NCI-H748 (cell line): ENCODE measurements at regions not wholly inside any gene's neighbourhood (a gene's known extent, or its start where the extent isn't known, plus 50 kb on each side); places are given as distances from the start of the nearest gene placed in this dataset.
"Not testable (repeated sequence)": the region's sequence is repeated elsewhere in the genome, so short reads cannot be mapped to it uniquely, and the experiment has no call there.

Experiments used
- DNase-seq: peaks from one replicate; lab custom pipeline; 2025; ENCODE audit not compliant: unreplicated experiment; lab: John Stamatoyannopoulos, UW

- DNase-seq = not testable (repeated sequence)
Observed at GRCh38 chr9:82433290-82433931, 444.8 kb downstream of the SPATA31D1 start.

- no peak for DNase-seq
Observed at GRCh38 chr9:82436475-82436874, 447.9 kb downstream of the SPATA31D1 start.

GRCh38 chr9:82437183-82437582 is 448.6 kb downstream of the SPATA31D1 start:
- not testable (repeated sequence) for DNase-seq

- no peak for DNase-seq
Observed at GRCh38 chr9:82438581-82438980, 450.0 kb downstream of the SPATA31D1 start.

GRCh38 chr9:82443312-82443711 is 454.7 kb downstream of the SPATA31D1 start:
- DNase-seq = no peak

GRCh38 chr9:82445556-82445955 is 457.0 kb downstream of the SPATA31D1 start:
- DNase-seq = no peak

GRCh38 chr9:82447343-82447742 is 458.8 kb downstream of the SPATA31D1 start:
- DNase-seq = no peak

- no peak for DNase-seq
Observed at GRCh38 chr9:82449986-82450385, 461.4 kb downstream of the SPATA31D1 start.

- DNase-seq = no peak
Observed at GRCh38 chr9:82454509-82455190, 466.1 kb downstream of the SPATA31D1 start.

- no peak for DNase-seq
Observed at GRCh38 chr9:82456642-82457041, 468.1 kb downstream of the SPATA31D1 start.

GRCh38 chr9:82457298-82457697 is 468.7 kb downstream of the SPATA31D1 start:
- no peak for DNase-seq

- no peak for DNase-seq
Observed at GRCh38 chr9:82457891-82458290, 469.3 kb downstream of the SPATA31D1 start.

GRCh38 chr9:82458296-82458695 is 469.7 kb downstream of the SPATA31D1 start:
- no peak for DNase-seq

GRCh38 chr9:82466616-82467260 is 478.2 kb downstream of the SPATA31D1 start:
- DNase-seq = peak; percentile 49

GRCh38 chr9:82467436-82467835 is 478.9 kb downstream of the SPATA31D1 start:
- DNase-seq = no peak

GRCh38 chr9:82474235-82474634 is 485.7 kb downstream of the SPATA31D1 start:
- no peak for DNase-seq

- DNase-seq = no peak
Observed at GRCh38 chr9:82475584-82476301, 487.2 kb downstream of the SPATA31D1 start.

- no peak for DNase-seq
Observed at GRCh38 chr9:82480921-82481320, 492.3 kb downstream of the SPATA31D1 start.

- DNase-seq = no peak
Observed at GRCh38 chr9:82487935-82488312, 499.4 kb downstream of the SPATA31D1 start.

- DNase-seq = no peak
Observed at GRCh38 chr9:82488313-82489200, 500.0 kb downstream of the SPATA31D1 start.
